ENCODE measurements at regions not wholly inside any gene's neighbourhood (a gene's known extent, or its start where the extent isn't known, plus 50 kb on each side); places are given as distances from the start of the nearest gene placed in this dataset.
"Not testable (repeated sequence)": the region's sequence is repeated elsewhere in the genome, so short reads cannot be mapped to it uniquely, and the experiment has no call there.

- no peak for DNase-seq
Measured at GRCh38 chr13:28572871-28573270, 77.9 kb upstream of the FLT1 start.

- DNase-seq: not testable (repeated sequence)
Measured at GRCh38 chr13:28570356-28570755, 75.4 kb upstream of the FLT1 start.

GRCh38 chr13:28569886-28570285 is 75.0 kb upstream of the FLT1 start:
- DNase-seq: no peak

GRCh38 chr13:28568286-28568685 is 73.4 kb upstream of the FLT1 start:
- no peak for DNase-seq

GRCh38 chr13:28566891-28567290 is 72.0 kb upstream of the FLT1 start:
- DNase-seq: no peak

GRCh38 chr13:28566283-28566682 is 71.4 kb upstream of the FLT1 start:
- DNase-seq: no peak

- no peak for DNase-seq
Measured at GRCh38 chr13:28564030-28564429, 69.1 kb upstream of the FLT1 start.

GRCh38 chr13:28563609-28564008 is 68.7 kb upstream of the FLT1 start:
- no peak for DNase-seq

- DNase-seq: no peak
Measured at GRCh38 chr13:28560612-28561011, 65.7 kb upstream of the FLT1 start.

- no peak for DNase-seq
Measured at GRCh38 chr13:28559636-28560259, 64.8 kb upstream of the FLT1 start.

- no peak for DNase-seq
Measured at GRCh38 chr13:28558567-28558966, 63.6 kb upstream of the FLT1 start.

- no peak for DNase-seq
Measured at GRCh38 chr13:28557725-28558520, 63.0 kb upstream of the FLT1 start.

GRCh38 chr13:28555096-28555495 is 60.2 kb upstream of the FLT1 start:
- DNase-seq: no peak

GRCh38 chr13:28553971-28554370 is 59.0 kb upstream of the FLT1 start:
- no peak for DNase-seq

GRCh38 chr13:28552288-28552687 is 57.4 kb upstream of the FLT1 start:
- no peak for DNase-seq

GRCh38 chr13:28551498-28551895 is 56.6 kb upstream of the FLT1 start:
- DNase-seq: no peak

GRCh38 chr13:28550721-28551497 is 56.0 kb upstream of the FLT1 start:
- DNase-seq: no peak

GRCh38 chr13:28550091-28550490 is 55.2 kb upstream of the FLT1 start:
- DNase-seq: no peak

- no peak for DNase-seq
Measured at GRCh38 chr13:28548872-28549271, 53.9 kb upstream of the FLT1 start.

- DNase-seq: no peak
Measured at GRCh38 chr13:28548468-28548867, 53.5 kb upstream of the FLT1 start.

- DNase-seq: no peak
Measured at GRCh38 chr13:28545583-28546333, 50.8 kb upstream of the FLT1 start.

Data from NCI-H146 (cell line).